ENCODE measurements at regions not wholly inside any gene's neighbourhood (a gene's known extent, or its start where the extent isn't known, plus 50 kb on each side); places are given as distances from the start of the nearest gene placed in this dataset.

DNA sequence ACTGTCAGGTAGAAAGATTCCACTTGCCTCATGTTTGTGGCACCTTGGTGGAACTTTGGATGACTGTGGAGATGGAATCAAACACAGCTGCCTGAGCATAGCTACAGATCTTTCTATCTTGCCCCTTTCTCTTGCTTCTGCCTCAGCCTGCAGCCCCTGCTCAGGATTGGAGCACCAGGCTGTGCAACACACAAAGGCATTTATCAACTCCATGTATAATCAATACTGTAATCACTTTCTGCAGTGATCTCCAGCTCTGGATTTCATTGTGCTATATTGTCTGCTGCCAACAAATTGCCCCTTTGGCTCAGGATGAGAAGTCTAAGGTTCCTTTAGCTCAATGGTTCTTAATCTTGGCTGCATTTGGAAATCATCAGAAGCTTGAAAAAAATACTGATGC is 86.3 kb upstream of the PRPS1 start:
- intact Hi-C loops (cut with micrococcal nuclease), result no loop called here
- Histone ChIP-seq H3K79me2 (ENCODE audit: insufficient read depth, low read length) (no peaks in the 10 kb centered on the region), H3K4me1 (ENCODE audit: control insufficient read depth in 1 of 2, insufficient read depth in 2 of 2, low read length in 2 of 2) (no peaks in the 10 kb centered on the region), H3K9ac (ENCODE audit: insufficient read depth, low read length, poor library complexity, severe bottlenecking) (no peak overlapping the region), H2AFZ (ENCODE audit: insufficient read depth, low read depth, low read length, poor library complexity, severe bottlenecking) (no peak overlapping the region), H3K9me3 (replicated peaks in 1 of 2; ENCODE audit: control insufficient read depth in 1 of 2, insufficient read depth in 1 of 2, low read length in 2 of 2) (no peaks in the 10 kb centered on the region), H3K27me3 (ENCODE audit: control insufficient read depth in 2 of 2, insufficient read depth in 2 of 2, low read length in 2 of 2) (no peaks in the 10 kb centered on the region), H3K27ac (ENCODE audit: low read depth in 1 of 2, low read length in 2 of 2) (no peak overlapping the region), H3K4me2 (replicated peaks; ENCODE audit: extremely low read depth, low read length, poor library complexity, severe bottlenecking) (no peak overlapping the region), H3K36me3 (replicated peaks in 1 of 2; ENCODE audit: control insufficient read depth in 1 of 2, insufficient read depth in 2 of 2, low read length in 2 of 2) (no peaks in the 10 kb centered on the region), H4K20me1 (ENCODE audit: insufficient read depth, low read length) (no peaks in the 10 kb centered on the region), H3K4me3 (replicated peaks in 1 of 3; ENCODE audit: low read depth in 2 of 3, low read length in 3 of 3) (no peak overlapping the region)
- peaks cover 0 to 2% (median 0%) of the 10 kb centered on the region in 7 donors for H3K9me3 Mint-ChIP-seq
- H3K36me3 Mint-ChIP-seq, result no peaks in the 10 kb centered on the region
- no peaks in the 10 kb centered on the region for H3K4me1 Mint-ChIP-seq
- TF ChIP-seq, protein P1, sequence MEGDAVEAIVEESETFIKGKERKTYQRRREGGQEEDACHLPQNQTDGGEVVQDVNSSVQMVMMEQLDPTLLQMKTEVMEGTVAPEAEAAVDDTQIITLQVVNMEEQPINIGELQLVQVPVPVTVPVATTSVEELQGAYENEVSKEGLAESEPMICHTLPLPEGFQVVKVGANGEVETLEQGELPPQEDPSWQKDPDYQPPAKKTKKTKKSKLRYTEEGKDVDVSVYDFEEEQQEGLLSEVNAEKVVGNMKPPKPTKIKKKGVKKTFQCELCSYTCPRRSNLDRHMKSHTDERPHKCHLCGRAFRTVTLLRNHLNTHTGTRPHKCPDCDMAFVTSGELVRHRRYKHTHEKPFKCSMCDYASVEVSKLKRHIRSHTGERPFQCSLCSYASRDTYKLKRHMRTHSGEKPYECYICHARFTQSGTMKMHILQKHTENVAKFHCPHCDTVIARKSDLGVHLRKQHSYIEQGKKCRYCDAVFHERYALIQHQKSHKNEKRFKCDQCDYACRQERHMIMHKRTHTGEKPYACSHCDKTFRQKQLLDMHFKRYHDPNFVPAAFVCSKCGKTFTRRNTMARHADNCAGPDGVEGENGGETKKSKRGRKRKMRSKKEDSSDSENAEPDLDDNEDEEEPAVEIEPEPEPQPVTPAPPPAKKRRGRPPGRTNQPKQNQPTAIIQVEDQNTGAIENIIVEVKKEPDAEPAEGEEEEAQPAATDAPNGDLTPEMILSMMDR (IDR thresholded peaks at IDR 0.05), result no peak
- no peak for DNase-seq
- no peak overlapping the region for H3K27ac Mint-ChIP-seq
- peaks cover 0 to 12% (median 2%) of the 10 kb centered on the region in 3 donors for H3K27me3 Mint-ChIP-seq (ENCODE audit: low read depth in 3 of 3)
- H3K4me3 Mint-ChIP-seq, result no peak overlapping the region

DNA sequence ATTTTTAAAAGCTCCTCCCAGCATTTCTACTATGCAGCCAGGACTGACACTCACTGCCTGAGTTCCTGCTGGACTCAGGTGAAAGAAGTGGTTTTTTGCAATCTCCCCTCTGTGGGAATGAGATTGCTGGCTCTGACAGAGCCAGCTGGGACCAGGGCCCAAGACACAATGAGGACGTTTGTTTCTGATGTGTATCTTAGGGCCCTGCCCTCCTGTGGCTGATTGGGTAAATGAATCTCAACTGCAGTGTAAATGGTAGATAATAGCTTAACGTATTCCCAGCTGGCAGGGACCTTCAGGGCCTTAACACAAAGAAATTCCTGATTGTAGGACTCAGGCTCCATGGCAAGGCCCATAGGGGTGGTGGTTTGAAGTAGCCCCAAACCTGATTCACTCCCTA is 85.8 kb upstream of the PRPS1 start:
- no peaks in the 10 kb centered on the region for H4K20me1 ChIP-seq (ENCODE audit: insufficient read depth, low read length)
- no peak overlapping the region for H3K9ac ChIP-seq (ENCODE audit: insufficient read depth, low read length, poor library complexity, severe bottlenecking)
- no peak overlapping the region for H3K4me3 ChIP-seq (replicated peaks in 1 of 3; ENCODE audit: low read depth in 2 of 3, low read length in 3 of 3)
- no peaks in the 10 kb centered on the region for H3K27me3 ChIP-seq (ENCODE audit: control insufficient read depth in 2 of 2, insufficient read depth in 2 of 2, low read length in 2 of 2)
- WGBS (ENCODE audit: insufficient coverage), result no CpG with 5 or more reads among the region's 2 CpGs
- H3K4me1 ChIP-seq (ENCODE audit: control insufficient read depth in 1 of 2, insufficient read depth in 2 of 2, low read length in 2 of 2), result no peaks in the 10 kb centered on the region
- H2AFZ ChIP-seq (ENCODE audit: insufficient read depth, low read depth, low read length, poor library complexity, severe bottlenecking), result no peak overlapping the region
- peaks cover 0 to 2% (median 0%) of the 10 kb centered on the region in 7 donors for H3K9me3 Mint-ChIP-seq
- H3K36me3 ChIP-seq (replicated peaks in 1 of 2; ENCODE audit: control insufficient read depth in 1 of 2, insufficient read depth in 2 of 2, low read length in 2 of 2), result no peaks in the 10 kb centered on the region
- no peaks in the 10 kb centered on the region for H3K9me3 ChIP-seq (replicated peaks in 1 of 2; ENCODE audit: control insufficient read depth in 1 of 2, insufficient read depth in 1 of 2, low read length in 2 of 2)
- H3K27me3 Mint-ChIP-seq (ENCODE audit: low read depth in 3 of 3), result peaks cover 0 to 12% (median 0%) of the 10 kb centered on the region in 3 donors
- no peaks in the 10 kb centered on the region for H3K36me3 Mint-ChIP-seq
- TF ChIP-seq, protein P1 (IDR thresholded peaks at IDR 0.05), result no peak
- H3K4me1 Mint-ChIP-seq, result no peaks in the 10 kb centered on the region
- no peak overlapping the region for H3K27ac ChIP-seq (ENCODE audit: low read depth in 1 of 2, low read length in 2 of 2)
- no peak overlapping the region for H3K4me3 Mint-ChIP-seq
- H3K27ac Mint-ChIP-seq, result no peak overlapping the region
- H3K79me2 ChIP-seq (ENCODE audit: insufficient read depth, low read length), result no peaks in the 10 kb centered on the region
- H3K4me2 ChIP-seq (replicated peaks; ENCODE audit: extremely low read depth, low read length, poor library complexity, severe bottlenecking), result no peak overlapping the region
- intact Hi-C loops (cut with micrococcal nuclease), result no loop called here
- DNase-seq, result no peak

All from CD14-positive monocyte (primary cell).